ENCODE measurements at regions not wholly inside any gene's neighbourhood (a gene's known extent, or its start where the extent isn't known, plus 50 kb on each side); places are given as distances from the start of the nearest gene placed in this dataset.

DNA sequence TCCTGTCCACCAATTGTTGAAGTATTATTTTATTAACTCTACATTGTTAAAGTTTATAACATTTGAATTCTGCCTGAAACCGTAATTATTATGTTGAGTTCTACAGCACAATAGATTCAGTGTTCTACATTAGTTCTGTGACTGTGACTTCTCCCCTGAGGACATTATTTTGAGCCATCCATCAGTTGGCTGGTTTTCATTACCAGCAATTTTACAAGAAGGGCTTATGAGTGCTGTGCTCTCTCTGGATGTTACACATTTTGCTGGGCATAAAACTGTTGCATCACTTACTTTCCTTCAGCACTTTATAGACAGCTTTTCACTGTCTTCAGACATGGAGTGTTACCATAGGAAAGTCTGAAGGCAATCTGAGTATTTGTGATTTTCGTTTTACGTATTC lies 118.2 kb upstream of the KITLG start:
- in situ Hi-C loops (cut with MboI; ENCODE audit: low sequenced_read_pairs in 4 of 4) (no loop called here), intact Hi-C loops (cut with DNase I; ENCODE audit: low total_unique reads) (no loop called here)
- TF ChIP-seq POLR2A (IDR thresholded peaks at IDR 0.05) = no peak
- TF ChIP-seq, protein P1, sequence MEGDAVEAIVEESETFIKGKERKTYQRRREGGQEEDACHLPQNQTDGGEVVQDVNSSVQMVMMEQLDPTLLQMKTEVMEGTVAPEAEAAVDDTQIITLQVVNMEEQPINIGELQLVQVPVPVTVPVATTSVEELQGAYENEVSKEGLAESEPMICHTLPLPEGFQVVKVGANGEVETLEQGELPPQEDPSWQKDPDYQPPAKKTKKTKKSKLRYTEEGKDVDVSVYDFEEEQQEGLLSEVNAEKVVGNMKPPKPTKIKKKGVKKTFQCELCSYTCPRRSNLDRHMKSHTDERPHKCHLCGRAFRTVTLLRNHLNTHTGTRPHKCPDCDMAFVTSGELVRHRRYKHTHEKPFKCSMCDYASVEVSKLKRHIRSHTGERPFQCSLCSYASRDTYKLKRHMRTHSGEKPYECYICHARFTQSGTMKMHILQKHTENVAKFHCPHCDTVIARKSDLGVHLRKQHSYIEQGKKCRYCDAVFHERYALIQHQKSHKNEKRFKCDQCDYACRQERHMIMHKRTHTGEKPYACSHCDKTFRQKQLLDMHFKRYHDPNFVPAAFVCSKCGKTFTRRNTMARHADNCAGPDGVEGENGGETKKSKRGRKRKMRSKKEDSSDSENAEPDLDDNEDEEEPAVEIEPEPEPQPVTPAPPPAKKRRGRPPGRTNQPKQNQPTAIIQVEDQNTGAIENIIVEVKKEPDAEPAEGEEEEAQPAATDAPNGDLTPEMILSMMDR (IDR thresholded peaks at IDR 0.05 in 4 of 5, conservative IDR thresholded peaks at IDR 0.05 in 1 of 5) = no peak
- no peak for DNase-seq
- H3K36me3 ChIP-seq = no peaks in the 10 kb centered on the region
- H3K27me3 ChIP-seq = no peaks in the 10 kb centered on the region
- H3K4me3 ChIP-seq = no peak overlapping the region
- H3K9me3 ChIP-seq = no peaks in the 10 kb centered on the region
- no peak for ATAC-seq
- H3K4me1 ChIP-seq = no peaks in the 10 kb centered on the region
- H3K27ac ChIP-seq = no peak overlapping the region

DNA sequence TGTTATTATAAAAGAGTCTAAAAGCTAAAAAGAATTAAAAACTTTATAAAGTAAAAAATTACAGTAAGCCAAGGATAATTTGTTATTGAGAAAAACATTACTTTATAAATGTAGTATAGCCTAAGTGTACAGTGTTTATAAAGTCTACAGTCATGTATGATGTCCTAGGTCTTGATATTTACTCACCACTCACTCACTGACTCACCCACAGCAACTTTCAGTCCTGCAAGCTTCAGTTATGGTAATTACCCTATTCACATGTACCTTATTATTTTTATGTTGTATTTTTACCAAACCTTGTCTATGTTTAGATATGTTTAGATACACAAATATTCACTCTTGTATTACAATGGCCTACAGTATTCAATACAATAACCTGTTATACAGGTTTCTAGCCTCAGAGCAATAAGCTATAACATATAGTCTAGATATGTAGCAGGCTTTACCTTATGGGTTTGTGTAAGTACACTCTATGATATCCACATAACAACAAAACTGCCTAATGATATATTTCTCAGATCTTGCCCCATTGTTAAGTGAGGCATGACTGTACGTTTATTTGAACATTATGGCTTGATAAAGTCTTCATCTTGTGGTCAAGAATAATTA lies 113.7 kb upstream of the KITLG start:
- Histone ChIP-seq H3K9me3 (no peaks in the 10 kb centered on the region), H3K27me3 (no peaks in the 10 kb centered on the region), H3K36me3 (no peaks in the 10 kb centered on the region), H3K4me3 (no peak overlapping the region), H3K4me1 (no peaks in the 10 kb centered on the region), H3K27ac (no peak overlapping the region)
- intact Hi-C loops (cut with DNase I; ENCODE audit: low total_unique reads) = no loop called here
- ATAC-seq (no peak), DNase-seq (no peak)
- in situ Hi-C loops (cut with MboI; ENCODE audit: low sequenced_read_pairs in 4 of 4) = no loop called here
- no peak for TF ChIP-seq POLR2A (IDR thresholded peaks at IDR 0.05)
- TF ChIP-seq, protein P1 (IDR thresholded peaks at IDR 0.05 in 4 of 5, conservative IDR thresholded peaks at IDR 0.05 in 1 of 5) = no peak

DNA sequence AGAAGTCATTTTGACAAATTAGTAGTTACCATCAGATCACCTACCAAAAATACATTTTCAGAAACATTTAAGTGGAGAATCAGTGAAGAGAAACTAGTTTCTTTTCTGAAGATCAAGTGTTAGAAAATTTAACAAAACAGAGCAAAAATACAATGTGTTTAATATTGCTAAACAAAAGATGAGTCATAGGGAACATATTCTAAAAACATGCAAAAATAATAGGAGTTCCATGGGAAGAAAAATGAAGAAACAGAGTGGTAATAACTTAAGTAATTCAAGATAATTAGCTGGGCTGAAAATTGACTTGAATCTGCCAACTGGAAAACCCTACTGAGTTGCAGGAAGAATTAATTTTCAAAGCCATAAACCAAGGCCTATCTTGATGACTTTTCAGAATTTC lies 111.5 kb upstream of the KITLG start:
- DNase-seq (no peak), ATAC-seq (no peak)
- no peaks in the 10 kb centered on the region for H3K4me1 ChIP-seq
- intact Hi-C loops (cut with DNase I; ENCODE audit: low total_unique reads) = no loop called here
- TF ChIP-seq, protein P1 (IDR thresholded peaks at IDR 0.05 in 4 of 5, conservative IDR thresholded peaks at IDR 0.05 in 1 of 5) = no peak
- no peak for TF ChIP-seq POLR2A (IDR thresholded peaks at IDR 0.05)
- no peak overlapping the region for H3K4me3 ChIP-seq
- no peak overlapping the region for H3K27ac ChIP-seq
- no peaks in the 10 kb centered on the region for H3K9me3 ChIP-seq
- in situ Hi-C loops (cut with MboI; ENCODE audit: low sequenced_read_pairs in 4 of 4) = no loop called here
- no peaks in the 10 kb centered on the region for H3K27me3 ChIP-seq
- H3K36me3 ChIP-seq = no peaks in the 10 kb centered on the region

DNA sequence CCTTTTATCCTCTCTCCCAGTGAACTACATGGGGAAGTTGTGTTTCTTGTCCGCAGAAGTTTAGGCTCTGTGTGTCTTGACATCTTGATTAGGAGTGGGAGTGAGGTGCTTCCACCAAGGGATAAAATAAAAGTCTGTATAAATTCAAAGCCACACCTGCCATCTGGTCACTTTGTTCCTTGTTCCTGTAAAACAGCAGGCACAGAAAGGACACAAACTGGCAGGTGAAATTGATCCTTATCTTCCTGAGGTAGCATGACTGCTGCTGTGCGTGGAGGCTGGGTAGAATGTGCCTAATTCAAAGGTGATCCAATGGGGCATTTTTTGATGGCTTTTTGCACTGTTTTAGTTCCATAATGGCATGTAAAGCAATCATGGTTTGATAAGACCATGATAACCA lies 104.3 kb upstream of the KITLG start:
- H3K36me3 ChIP-seq = no peaks in the 10 kb centered on the region
- in situ Hi-C loops (cut with MboI; ENCODE audit: low sequenced_read_pairs in 4 of 4) = no loop called here
- no peaks in the 10 kb centered on the region for H3K27me3 ChIP-seq
- TF ChIP-seq POLR2A (IDR thresholded peaks at IDR 0.05) = no peak
- TF ChIP-seq, protein P1 (IDR thresholded peaks at IDR 0.05 in 4 of 5, conservative IDR thresholded peaks at IDR 0.05 in 1 of 5) = no peak
- H3K9me3 ChIP-seq = no peaks in the 10 kb centered on the region
- H3K4me1 ChIP-seq = no peaks in the 10 kb centered on the region
- no peak overlapping the region for H3K4me3 ChIP-seq
- ATAC-seq (no peak), DNase-seq (no peak)
- no peak overlapping the region for H3K27ac ChIP-seq
- intact Hi-C loops (cut with DNase I; ENCODE audit: low total_unique reads) = no loop called here

DNA sequence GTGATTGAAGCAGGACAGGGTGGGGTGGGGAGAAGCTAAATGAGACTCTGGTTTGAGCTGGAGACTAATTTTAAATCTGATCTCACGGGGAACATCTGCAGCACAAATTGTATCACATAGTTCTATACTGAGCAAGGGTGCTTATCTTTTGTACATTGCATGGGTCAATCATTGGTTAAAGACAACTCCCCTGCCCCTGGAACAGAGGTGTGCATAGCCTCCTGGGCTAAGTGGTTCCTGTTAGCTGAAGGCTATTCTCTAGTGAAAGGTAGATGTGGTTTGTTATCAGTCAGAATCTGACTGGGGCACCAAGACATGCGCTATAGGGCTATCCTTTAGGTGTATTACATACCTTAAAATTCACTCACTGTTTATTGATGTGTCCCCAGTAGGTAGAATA lies 103.9 kb upstream of the KITLG start:
- TF ChIP-seq, protein P1 (IDR thresholded peaks at IDR 0.05 in 4 of 5, conservative IDR thresholded peaks at IDR 0.05 in 1 of 5) = no peak
- TF ChIP-seq POLR2A (IDR thresholded peaks at IDR 0.05) = no peak
- no peaks in the 10 kb centered on the region for H3K4me1 ChIP-seq
- no peak overlapping the region for H3K4me3 ChIP-seq
- ATAC-seq (no peak), DNase-seq (no peak)
- intact Hi-C loops (cut with DNase I; ENCODE audit: low total_unique reads) = no loop called here
- no peak overlapping the region for H3K27ac ChIP-seq
- H3K36me3 ChIP-seq = no peaks in the 10 kb centered on the region
- no peaks in the 10 kb centered on the region for H3K9me3 ChIP-seq
- H3K27me3 ChIP-seq = no peaks in the 10 kb centered on the region
- in situ Hi-C loops (cut with MboI; ENCODE audit: low sequenced_read_pairs in 4 of 4) = no loop called here
